Panc1 (cell line): ENCODE measurements at regions not wholly inside any gene's neighbourhood (a gene's known extent, or its start where the extent isn't known, plus 50 kb on each side); places are given as distances from the start of the nearest gene placed in this dataset.

Source experiments
- CTCF ChIP-seq: fragments of 450-650 bp; IDR thresholded peaks from 2 replicates; pipeline ENCODE4 v1.5.1; 2017; ENCODE audit warnings: mild to moderate bottlenecking
- POLR2AphosphoS5 ChIP-seq: IDR thresholded peaks from 2 replicates; pipeline ENCODE4 v1.6.1; 2012; ENCODE audit warnings: mild to moderate bottlenecking, low read depth, low read length, moderate library complexity
- REST ChIP-seq, 2 experiments: IDR thresholded peaks; 2 replicates each; pipeline ENCODE4 v1.6.1; 2011 to 2012; ENCODE audit warnings: low read depth in 2 of 2, control low read depth in 1 of 2, low read length in 1 of 2, mild to moderate bottlenecking in 1 of 2, moderate library complexity in 1 of 2; ENCODE audit not compliant: insufficient read depth in 1 of 2
- SIN3A ChIP-seq: IDR thresholded peaks from 2 replicates; pipeline ENCODE4 v1.6.1; 2012; ENCODE audit warnings: low read depth, mild to moderate bottlenecking, low read length, moderate library complexity, borderline replicate concordance; ENCODE audit not compliant: insufficient read depth
- TCF7L2 ChIP-seq: IDR thresholded peaks from 2 replicates; pipeline ENCODE4 v1.6.1; 2011; ENCODE audit warnings: mild to moderate bottlenecking, low read depth, low read length, inconsistent platforms

- TF ChIP-seq CTCF (no peak), REST (IDR thresholded peaks at IDR 0.05; ENCODE audit: insufficient read depth in 1 of 2, low read depth in 2 of 2, low read length in 1 of 2) (no peak), SIN3A (no peak), TCF7L2 (no peak), POLR2AphosphoS5 (no peak)
Observed at GRCh38 chr10:8696746-8697145, 642.3 kb downstream of the GATA3 start.
